GM18498 (cell line): ENCODE measurements at regions not wholly inside any gene's neighbourhood (a gene's known extent, or its start where the extent isn't known, plus 50 kb on each side); places are given as distances from the start of the nearest gene placed in this dataset.

ENCODE experiments used
- ATAC-seq: cut with Tn5 transposase; IDR thresholded peaks from one replicate; pipeline ENCODE4 v1.9.1; 2021; ENCODE audit warnings: mild to moderate bottlenecking, moderate library complexity; ENCODE audit not compliant: unreplicated experiment

DNA sequence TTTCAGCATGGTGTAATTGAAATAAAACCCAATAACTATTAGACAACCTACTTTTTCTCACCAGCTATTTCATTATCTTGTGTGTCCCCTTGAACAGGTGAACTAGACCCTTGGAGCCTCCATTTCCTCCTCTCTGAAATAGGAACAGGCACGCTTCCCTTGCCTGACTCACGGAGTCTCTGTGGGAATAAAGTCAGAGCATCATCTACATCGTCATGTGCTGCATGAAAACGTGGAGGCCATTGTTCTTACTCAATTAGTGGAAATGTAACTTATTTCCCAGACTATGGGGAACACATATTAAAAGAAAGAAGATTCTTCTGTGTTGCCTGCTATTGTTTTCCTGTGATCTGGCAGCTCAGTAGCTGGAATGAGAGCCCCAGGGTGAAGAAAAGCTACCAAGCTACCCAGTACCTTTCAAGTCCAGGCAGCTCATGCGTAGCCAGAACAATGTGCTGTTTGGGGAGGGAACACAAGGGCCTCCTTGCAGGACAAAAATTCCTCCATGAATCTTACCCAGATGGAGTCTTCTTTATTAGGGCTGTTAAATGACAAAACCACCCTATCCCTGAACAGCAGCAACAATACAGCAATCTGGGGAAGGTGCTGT lies 59.8 kb downstream of the SOX11 start:
- no peak for ATAC-seq

DNA sequence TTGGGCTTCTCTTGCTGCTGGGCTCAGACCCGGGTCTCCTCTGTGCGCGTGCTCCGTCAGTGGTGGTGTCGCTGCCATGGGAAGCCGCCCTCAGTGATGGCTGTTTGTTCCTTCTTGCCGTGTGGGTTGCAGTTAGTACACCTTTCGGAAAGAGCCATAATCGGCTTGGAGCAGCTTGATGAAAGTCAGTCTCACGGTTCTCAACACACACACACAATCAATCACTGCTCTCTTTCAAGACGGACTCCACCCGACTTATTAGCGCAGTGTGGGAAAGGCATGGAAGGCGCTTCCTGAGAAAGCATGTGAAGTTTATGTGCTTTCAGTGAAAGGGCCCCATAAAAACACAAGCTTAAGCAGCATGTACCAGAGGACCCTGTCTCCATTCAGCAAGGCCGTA lies 64.1 kb downstream of the SOX11 start:
- no peak for ATAC-seq

DNA sequence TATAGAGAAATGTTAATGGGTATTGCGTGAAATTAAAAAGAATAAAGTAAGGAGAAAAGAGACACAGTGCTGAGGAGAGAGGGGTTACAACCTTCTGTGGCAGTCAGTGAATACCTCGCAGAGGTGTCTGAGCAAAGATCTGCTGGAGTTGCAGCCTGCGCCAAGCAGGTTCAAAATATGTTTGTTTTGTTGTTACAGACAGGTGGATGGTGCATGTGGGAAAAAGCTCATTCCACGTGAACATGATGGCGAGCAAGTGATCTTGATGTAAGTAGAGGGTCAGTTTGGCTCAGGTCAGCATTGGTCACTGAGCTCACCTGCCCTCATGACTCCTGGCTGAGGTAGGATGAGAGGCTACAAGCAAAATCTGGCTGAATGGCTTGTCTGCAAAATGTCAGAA lies 66.2 kb downstream of the SOX11 start:
- ATAC-seq = no peak

DNA sequence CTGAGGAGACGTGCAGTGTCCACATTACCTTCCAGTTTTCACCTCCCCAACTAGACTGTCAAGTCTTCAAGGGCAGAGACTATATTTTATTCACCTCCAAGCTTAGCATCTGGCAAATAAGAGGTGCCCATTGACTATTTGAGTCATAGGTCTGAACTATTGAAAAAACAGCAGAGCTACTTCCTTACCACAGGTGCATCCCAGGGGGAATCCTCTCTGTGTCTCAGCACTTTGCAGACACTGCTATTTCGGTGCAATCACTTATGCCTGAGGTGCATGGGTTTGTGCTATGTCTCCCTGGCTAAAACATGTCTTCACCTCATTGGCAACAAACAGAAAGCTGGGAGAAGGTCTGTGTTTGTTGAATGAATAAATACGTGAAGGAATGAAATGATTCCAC lies 67.8 kb downstream of the SOX11 start:
- no peak for ATAC-seq

DNA sequence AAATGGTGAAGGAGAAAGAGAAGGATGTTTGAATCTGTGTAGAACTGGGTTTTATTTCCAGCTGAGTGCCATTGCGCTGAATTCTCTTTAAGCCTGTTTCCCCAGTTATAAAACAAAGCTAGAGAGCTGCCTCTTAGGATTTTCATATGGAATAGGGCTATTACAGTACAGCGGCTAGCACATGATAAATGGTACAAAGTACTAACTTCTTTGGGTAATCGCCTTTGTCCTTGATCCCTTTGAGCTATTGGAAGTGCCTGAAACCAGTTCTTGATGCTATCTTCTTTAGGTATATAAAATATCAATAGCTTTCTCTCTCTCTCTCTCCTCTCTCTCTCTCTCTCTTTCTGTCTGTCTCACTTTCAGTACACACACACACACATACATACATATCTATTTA lies 71.3 kb downstream of the SOX11 start:
- no peak for ATAC-seq

DNA sequence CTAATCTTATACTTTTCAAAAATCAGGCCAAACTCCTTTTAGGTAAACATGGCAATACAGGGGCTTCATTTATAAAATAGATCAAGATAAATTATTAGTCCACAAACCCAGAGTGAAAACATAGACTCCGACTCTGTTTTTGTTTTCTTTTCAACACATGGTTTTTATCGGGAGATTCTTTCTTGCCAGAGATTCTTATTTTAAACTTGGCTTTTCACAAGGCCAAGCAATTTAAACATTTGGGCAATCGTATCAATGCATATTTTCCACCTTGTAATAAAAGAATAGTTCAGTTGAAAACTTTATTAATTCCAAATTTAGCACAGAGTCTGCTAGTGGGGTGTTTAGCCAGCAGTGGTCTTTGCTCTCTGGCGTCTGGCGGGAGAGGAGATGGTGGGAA lies 71.9 kb downstream of the SOX11 start:
- ATAC-seq = no peak

DNA sequence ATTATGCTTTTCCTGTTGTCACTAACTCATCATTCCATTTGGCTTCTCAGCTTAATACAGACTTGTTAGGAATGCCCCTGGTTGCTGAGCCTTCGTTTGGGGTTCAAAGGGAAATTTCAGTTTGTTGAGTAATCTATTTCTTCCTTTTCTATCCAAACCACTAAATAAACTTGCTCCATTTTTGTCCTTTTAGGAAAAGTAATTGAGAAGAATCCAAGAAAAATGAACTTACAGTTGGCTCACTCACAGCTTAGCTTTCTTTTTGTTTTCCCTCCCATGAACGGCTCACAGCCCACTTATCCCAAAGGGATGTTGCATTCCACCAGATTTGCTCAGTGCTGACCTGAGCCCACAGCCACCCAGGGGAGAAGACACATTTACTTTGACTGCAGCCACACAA lies 73.9 kb downstream of the SOX11 start:
- ATAC-seq = no peak

DNA sequence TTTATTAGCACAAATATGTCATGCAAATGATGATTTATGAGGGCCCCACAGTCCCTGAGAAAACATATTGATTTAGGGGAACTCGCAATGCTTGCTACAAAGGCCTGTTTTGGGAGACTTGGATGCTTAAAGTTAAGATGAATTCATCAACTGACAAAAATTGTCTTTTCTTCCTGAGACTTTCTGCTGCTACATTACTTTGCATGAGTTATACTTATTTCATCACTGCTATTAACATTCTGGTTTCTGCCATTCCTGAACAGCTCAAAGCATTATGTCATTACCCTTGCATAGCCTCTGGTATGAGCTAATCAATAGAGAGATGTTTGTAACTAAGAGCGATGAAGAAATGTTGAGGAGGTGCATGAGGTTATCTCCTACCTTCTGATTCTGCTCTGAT lies 74.4 kb downstream of the SOX11 start:
- no peak for ATAC-seq

DNA sequence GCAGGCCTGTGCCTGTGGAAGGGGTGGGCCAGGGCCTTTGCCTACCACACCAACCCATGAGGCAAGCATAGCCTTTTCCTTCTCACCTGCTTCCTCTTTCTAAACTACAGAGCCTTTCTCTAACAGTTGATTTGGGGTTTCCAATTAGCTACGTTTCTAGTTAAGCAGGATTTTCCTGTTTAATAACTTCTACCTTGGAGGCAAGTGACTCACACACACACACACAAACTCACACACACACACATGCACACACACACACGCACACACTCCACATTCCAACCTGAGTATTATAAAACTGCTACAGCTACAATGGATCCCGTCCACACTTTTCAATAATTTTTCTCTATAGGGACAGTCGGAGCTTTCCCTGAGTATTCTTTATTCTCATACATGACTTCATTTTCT lies 84.9 kb downstream of the SOX11 start:
- no peak for ATAC-seq

DNA sequence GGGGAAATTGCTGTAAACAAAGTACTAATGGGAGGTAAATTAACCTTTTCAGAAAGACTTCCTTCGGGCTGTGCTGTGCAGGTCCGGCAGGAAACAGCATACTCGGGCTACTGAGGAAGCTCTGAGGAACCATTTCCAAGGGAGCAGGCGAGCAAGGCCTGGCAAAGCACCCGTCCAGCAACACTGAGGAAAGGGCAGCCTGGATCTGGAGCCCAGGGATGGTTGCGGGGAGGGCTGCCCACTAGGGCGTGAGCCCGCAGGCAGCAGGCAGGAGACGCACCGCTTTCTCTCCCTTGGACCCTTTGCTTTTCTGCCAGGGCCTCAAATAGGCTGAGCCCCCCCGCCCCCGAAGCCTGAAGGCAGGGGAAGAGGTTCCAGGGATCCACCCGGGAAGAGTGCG lies 89.5 kb downstream of the SOX11 start:
- no peak for ATAC-seq

DNA sequence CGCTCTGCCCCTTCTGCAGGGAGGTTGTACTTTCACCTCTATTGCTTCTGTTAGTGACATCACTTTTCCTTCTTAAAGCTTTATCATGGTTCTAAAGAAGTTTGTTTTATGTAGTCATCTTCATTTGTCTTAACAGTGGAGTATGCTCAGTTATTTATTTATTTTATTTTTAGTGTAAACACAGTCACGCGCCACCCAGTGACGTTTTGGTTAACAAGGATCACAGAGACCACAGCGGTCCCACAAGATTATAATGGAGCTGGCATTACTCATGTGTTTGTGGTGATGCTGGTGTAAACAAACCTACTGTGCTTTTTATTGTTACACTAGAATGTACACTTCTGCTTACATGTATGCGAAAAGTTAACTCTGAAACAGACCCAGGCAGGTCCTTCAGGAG lies 89.9 kb downstream of the SOX11 start:
- no peak for ATAC-seq

DNA sequence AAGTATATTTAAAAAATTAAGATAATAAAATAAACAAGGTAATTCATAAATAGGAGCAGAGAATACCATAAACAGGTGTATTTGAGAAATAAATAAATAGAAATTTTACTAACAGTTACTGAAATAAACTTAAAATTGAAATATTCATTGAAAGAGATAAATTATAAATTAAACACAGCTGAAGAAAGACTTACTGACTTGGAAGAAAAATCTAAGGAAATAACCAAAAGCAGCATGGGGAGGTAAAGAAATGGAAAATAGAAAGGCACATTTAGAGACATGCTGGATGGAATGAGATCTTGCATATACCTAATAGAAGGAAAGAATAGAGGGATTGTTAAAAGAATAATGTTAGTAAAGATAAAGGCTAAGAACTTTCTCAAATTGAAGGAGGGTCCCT lies 96.3 kb downstream of the SOX11 start:
- ATAC-seq = no peak

DNA sequence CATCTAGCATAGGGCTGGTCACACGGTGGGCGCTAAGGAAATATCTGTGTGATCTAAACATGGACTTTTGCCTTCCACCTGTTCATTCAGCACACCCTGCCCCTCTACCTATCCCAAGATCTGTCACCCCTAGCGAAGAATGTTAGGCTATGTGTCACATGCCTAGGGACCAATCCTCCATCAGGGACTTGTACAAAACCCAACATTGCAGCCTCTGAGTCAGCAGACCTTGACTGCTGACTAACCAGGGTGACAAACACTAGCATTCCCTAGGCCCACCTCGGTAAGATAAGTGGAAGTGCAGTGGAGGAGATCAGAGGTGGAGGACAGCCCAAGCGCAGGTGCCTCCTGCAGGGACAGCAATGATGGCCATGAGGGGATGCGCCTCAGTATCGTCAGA lies 99.2 kb downstream of the SOX11 start:
- ATAC-seq = no peak

DNA sequence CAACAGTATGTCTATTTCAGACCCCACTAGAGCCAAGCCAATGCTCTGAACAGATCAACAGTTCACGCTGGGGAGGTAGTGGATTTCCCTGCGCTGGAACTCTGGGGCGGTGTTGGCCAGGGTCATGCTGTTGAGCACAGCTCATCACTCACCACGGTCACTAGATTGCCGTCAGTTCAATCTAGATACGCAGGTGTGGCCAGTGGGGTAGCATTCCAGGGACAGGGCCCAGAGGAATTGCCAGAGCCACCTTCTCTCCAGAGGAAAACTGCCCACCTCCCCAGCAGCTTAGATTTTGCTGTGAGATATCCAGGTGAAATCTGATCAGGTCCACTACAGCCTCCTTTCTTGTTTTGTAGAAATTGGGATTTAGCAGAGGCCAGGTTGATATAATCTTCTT lies 101.8 kb downstream of the SOX11 start:
- no peak for ATAC-seq

DNA sequence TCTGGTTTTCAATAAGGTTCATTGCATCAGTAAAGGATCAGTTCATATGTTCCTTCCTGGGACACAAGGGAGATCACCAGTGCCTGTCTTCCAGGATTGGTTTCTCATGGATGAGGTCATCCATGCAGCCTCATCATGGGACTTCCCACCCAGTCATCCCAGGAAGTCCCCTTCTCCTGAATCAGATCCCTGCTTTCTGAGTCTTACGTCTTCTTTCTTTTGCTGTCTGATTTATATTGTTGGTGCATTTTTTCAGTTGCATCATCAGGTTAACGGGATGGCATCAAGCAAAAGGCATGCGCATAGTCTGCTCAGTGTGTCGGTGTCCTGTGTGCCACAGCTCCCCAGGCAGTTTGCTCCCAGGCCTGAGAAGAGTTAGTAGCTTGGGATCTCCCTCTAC lies 105.9 kb downstream of the SOX11 start:
- no peak for ATAC-seq

DNA sequence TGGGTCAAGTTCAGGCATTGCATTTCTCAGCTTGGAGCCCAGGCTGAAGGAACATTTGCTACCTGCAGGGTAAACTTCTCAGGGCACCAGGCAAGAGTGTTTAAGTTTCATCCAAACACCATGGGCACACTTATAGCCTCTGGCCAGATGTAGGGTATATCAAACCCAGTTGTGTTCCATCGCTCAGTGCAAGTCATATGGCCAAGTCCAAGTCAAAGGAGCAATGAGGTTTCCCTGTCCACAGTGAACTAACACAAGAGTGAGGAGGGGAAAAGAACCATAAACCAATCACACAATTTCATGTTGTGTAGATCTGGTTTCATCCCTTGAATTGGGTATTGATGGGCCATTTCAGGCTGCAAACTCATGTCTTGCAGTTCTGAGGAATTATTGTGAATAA lies 107.2 kb downstream of the SOX11 start:
- ATAC-seq = no peak

DNA sequence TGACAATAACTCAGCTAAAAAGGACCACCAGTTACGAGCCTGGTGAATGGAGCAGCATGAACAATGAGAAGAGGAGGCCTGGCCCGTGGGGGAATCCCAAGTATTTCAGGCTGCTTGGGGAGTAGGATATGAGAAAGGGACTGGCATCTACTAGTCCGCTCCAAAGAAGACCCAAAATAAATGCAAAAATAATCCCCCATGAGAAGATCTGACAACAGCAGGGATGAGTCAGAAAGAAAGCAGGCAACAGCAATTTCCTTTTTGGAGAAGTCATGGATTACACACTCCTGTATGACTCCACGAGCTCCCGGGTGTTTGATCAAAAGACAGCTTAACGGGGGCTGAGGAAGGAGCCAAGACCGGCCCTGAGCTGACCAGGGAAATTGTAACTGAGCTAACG lies 111.4 kb downstream of the SOX11 start:
- no peak for ATAC-seq

DNA sequence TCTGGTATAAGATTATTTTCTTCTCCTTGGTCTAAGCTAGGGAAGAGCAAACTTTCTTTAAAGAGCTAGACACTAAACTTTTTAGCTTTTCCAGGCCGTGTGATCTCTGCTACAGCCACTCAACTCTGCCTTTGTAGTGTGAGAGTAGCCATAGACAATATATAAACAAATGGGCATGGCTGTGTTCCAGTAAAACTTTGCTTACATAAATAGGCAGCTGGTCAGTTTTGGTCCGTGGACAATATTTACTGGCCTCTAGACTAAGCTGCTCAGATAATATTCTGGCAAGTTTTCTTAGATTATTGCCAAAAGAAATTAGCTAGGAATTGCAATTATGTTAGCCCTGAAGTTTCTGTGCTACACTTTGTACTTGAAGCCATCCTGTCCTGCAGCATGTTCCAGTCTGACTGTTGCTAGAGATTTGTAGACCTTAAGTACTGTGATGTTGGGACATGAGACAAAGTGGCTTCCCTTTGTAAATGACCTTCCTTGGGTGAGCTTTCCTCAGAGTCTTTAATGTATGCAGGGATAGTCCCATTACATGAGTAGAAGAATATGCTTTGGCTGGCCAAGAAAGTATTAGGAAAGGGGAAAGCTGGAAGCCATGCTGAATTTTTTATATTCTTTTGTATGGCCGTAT lies 126.9 kb downstream of the SOX11 start:
- no peak for ATAC-seq

DNA sequence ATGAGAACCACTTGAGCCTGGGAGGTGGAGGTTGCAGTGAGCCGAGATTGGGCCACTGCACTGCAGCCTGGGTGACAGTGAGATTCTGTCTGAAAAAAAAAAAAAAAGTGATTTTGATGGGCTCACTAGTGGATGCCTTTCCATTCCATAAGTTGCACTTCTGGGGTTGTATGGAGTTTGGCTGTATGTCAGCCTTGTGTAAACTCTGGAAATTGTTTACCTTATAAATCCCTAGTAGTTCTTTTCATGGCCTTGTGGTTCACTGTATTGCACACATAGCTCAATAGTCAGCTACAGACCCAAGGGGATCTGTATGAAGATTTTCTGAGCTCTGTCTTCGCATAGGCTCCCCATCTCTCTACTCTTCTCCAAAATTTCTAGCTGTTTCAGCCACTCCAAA lies 131.9 kb downstream of the SOX11 start:
- ATAC-seq = no peak

DNA sequence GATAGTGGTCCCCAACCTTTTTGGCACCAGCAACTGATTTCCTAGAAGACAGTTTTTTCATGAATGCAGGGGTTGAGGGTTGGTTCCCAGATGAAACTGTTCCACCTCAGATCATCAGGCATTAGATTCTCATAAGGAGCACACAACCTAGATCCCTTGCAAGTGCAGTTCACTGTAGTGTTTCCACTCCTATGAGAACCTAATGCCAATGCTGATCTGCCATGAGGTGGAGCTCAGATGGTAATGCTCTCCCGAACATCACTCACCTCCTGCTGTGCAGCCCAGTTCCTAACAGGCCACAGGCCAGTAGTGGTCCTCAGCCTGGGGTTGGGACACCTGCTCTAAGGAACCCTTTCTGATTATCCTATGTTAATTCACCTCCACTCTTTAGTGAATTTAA lies 133.5 kb downstream of the SOX11 start:
- no peak for ATAC-seq

DNA sequence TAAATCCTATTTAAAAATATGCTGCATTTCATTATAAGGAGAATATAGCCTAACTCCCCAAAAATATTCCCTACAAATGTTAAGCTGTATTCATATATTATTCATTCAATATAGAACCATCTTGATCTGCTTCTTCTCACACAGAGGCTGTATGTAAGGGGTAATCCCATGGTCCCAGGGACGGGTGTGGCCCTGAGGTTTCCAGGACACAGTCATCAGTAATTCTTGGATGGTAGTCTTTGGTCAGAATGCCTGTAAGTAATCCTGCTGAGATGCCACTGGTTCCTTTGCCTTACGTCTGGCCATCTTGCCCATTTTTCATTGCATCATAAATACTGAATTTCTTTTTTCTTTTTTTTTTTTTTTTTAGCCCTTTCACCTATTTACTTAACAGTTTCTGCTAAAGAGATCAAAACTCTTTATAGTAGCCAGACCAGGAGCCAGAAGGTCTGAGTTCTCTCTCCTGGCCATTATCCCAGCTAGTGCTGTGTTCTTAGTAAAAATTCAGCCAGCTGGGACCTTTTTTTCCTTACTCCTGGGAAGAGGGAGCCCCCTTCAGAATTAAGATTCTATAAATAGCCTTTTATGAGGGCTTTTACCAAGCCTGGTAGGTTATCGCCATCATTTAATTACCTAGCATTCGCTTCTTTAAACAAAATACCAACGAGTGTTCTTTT lies 134.9 kb downstream of the SOX11 start:
- ATAC-seq = no peak

DNA sequence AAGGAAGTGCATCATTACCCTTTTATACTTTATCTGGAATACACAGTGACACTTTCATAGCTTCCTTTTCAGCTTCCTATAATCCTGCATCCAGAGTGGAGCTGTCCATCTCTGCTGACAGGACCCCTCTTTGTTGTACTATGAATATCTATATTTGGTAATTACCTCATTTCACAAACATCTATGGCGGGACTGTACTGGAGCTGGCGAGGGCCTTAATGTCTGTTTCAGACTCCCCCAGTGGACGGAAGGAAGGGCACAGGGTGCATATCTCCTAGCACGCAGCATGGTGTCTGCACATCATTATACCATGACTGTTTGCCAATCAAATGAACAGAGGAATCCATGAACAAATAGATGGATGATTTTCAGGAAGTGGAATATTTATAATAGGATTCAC lies 142.3 kb downstream of the SOX11 start:
- ATAC-seq = no peak

DNA sequence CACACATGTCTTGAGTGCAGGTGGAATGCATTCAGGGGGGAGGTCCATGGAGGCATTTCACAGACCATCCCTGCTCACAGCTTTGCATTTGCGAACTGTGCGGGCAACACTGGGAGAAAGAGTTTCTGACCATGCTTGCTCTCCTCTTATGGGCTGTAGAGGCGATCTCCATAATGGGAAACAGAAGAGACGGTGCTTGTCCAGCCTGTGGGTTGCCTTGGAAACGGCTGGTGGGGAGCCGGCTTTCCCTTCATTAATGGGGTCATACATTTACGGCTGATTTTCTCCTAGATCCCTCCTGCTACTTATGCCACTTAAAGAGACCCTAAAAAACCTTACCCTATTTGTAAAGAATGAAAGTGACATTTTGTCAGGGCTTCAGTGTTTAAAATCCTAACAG lies 147.4 kb downstream of the SOX11 start:
- ATAC-seq = no peak
